ENCODE measurements at regions not wholly inside any gene's neighbourhood (a gene's known extent, or its start where the extent isn't known, plus 50 kb on each side); places are given as distances from the start of the nearest gene placed in this dataset.
"Not testable (repeated sequence)": the region's sequence is repeated elsewhere in the genome, so short reads cannot be mapped to it uniquely, and the experiment has no call there.

- no peak for DNase-seq (ENCODE audit: low read depth)
- in situ Hi-C loops (cut with HindIII; ENCODE audit: low sequenced_read_pairs) = no loop called here
- H3K4me3 ChIP-seq (ENCODE audit: low read depth, low read length) = no peak overlapping the region
- no peak for TF ChIP-seq CTCF (IDR thresholded peaks at IDR 0.05; ENCODE audit: low read depth, low read length, missing control alignments)
Measured at GRCh38 chr5:167940911-167941310, 350.5 kb upstream of the WWC1 start.

GRCh38 chr5:167941556-167941955, 349.9 kb upstream of the WWC1 start:
- H3K4me3 ChIP-seq (ENCODE audit: low read depth, low read length); DNase-seq (ENCODE audit: low read depth); in situ Hi-C loops (cut with HindIII; ENCODE audit: low sequenced_read_pairs): not testable (repeated sequence)

GRCh38 chr5:167943343-167943742, 348.1 kb upstream of the WWC1 start:
- in situ Hi-C loops (cut with HindIII; ENCODE audit: low sequenced_read_pairs) = no loop called here
- H3K4me3 ChIP-seq (ENCODE audit: low read depth, low read length) = no peak overlapping the region
- TF ChIP-seq CTCF (IDR thresholded peaks at IDR 0.05; ENCODE audit: low read depth, low read length, missing control alignments) = no peak
- no peak for DNase-seq (ENCODE audit: low read depth)

- in situ Hi-C loops (cut with HindIII; ENCODE audit: low sequenced_read_pairs) = no loop called here
- DNase-seq (ENCODE audit: low read depth) = no peak
- no peak overlapping the region for H3K4me3 ChIP-seq (ENCODE audit: low read depth, low read length)
- TF ChIP-seq CTCF (IDR thresholded peaks at IDR 0.05; ENCODE audit: low read depth, low read length, missing control alignments) = no peak
Measured at GRCh38 chr5:167944121-167944852, 347.2 kb upstream of the WWC1 start.

GRCh38 chr5:167945542-167946384, 345.7 kb upstream of the WWC1 start:
- in situ Hi-C loops (cut with HindIII; ENCODE audit: low sequenced_read_pairs) = no loop called here
- peak; percentile 89 for DNase-seq (ENCODE audit: low read depth)
- no peak for TF ChIP-seq CTCF (IDR thresholded peaks at IDR 0.05; ENCODE audit: low read depth, low read length, missing control alignments)
- no peak overlapping the region for H3K4me3 ChIP-seq (ENCODE audit: low read depth, low read length)

GRCh38 chr5:167947306-167947705, 344.1 kb upstream of the WWC1 start:
- in situ Hi-C loops (cut with HindIII; ENCODE audit: low sequenced_read_pairs) = no loop called here
- TF ChIP-seq CTCF (IDR thresholded peaks at IDR 0.05; ENCODE audit: low read depth, low read length, missing control alignments) = no peak
- DNase-seq (ENCODE audit: low read depth) = no peak
- H3K4me3 ChIP-seq (ENCODE audit: low read depth, low read length) = no peak overlapping the region

- in situ Hi-C loops (cut with HindIII; ENCODE audit: low sequenced_read_pairs) = no loop called here
- H3K4me3 ChIP-seq (ENCODE audit: low read depth, low read length) = no peak overlapping the region
- DNase-seq (ENCODE audit: low read depth) = no peak
- no peak for TF ChIP-seq CTCF (IDR thresholded peaks at IDR 0.05; ENCODE audit: low read depth, low read length, missing control alignments)
Measured at GRCh38 chr5:167948251-167948650, 343.2 kb upstream of the WWC1 start.

Measured in astrocyte of the cerebellum (primary cell).